Panc1 (cell line): ENCODE measurements at regions not wholly inside any gene's neighbourhood (a gene's known extent, or its start where the extent isn't known, plus 50 kb on each side); places are given as distances from the start of the nearest gene placed in this dataset.

Source experiments
- SIN3A ChIP-seq: IDR thresholded peaks from 2 replicates; pipeline ENCODE4 v1.6.1; 2012; ENCODE audit warnings: low read depth, mild to moderate bottlenecking, low read length, moderate library complexity, borderline replicate concordance; ENCODE audit not compliant: insufficient read depth
- TCF7L2 ChIP-seq: IDR thresholded peaks from 2 replicates; pipeline ENCODE4 v1.6.1; 2011; ENCODE audit warnings: mild to moderate bottlenecking, low read depth, low read length, inconsistent platforms
- TF ChIP-seq, protein P1 (sequence below): fragments of 450-650 bp; IDR thresholded peaks from 2 replicates; pipeline ENCODE4 v1.5.1; 2017; ENCODE audit warnings: mild to moderate bottlenecking

DNA sequence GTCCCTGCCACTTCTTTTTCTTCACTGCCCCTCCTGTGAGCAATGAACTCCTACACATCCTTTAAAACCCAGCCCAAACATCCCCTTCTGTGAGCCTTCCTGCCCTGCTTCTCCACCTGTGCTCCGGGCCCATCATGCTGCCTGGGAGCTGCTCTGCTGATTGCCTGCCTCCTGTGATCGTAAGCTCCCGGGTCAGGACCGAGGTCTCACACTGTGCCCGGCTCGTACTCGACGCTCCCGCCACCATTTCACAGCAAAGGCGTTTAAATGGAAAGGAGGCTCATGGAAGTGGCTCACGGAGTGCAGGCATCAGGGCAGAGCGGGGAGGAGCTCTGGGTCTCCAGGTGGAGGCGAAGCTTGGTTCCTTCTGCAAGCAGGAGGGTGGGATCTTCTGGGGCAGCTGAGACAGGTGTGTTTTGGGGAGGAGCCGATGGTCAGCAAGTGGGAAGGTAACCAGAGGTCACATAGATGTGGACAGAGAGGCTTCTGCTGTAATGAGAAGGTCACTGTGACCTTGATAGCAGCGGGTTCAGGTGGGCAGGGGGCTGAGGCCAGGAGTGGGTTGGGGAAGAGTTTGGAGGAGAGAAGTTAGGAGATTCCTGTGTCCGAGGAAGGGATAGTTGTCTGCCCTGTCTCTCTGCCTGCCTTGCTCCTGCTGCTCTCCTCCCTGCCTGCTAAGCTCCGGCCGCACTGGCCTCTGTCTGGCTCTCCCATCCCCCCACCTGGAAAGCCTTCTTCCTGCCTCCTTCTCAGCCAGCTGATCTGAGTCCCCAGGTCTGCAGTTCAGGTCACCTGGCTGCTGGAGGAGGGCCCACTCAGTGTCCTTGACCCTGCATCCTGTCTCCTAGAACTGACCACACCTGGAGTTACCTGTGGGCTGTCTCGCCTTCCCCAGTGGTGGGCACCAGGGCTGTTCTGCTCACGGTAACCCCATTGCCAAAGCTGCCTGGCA is 52.7 kb upstream of the FRMD1 start:
- TF ChIP-seq, protein P1, sequence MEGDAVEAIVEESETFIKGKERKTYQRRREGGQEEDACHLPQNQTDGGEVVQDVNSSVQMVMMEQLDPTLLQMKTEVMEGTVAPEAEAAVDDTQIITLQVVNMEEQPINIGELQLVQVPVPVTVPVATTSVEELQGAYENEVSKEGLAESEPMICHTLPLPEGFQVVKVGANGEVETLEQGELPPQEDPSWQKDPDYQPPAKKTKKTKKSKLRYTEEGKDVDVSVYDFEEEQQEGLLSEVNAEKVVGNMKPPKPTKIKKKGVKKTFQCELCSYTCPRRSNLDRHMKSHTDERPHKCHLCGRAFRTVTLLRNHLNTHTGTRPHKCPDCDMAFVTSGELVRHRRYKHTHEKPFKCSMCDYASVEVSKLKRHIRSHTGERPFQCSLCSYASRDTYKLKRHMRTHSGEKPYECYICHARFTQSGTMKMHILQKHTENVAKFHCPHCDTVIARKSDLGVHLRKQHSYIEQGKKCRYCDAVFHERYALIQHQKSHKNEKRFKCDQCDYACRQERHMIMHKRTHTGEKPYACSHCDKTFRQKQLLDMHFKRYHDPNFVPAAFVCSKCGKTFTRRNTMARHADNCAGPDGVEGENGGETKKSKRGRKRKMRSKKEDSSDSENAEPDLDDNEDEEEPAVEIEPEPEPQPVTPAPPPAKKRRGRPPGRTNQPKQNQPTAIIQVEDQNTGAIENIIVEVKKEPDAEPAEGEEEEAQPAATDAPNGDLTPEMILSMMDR = no peak
- TF ChIP-seq TCF7L2 (no peak), SIN3A (no peak)
